HG02840 (cell line): ENCODE measurements at regions not wholly inside any gene's neighbourhood (a gene's known extent, or its start where the extent isn't known, plus 50 kb on each side); places are given as distances from the start of the nearest gene placed in this dataset.
"Not testable (repeated sequence)": the region's sequence is repeated elsewhere in the genome, so short reads cannot be mapped to it uniquely, and the experiment has no call there.

Experiments used
- ATAC-seq: cut with Tn5 transposase; IDR thresholded peaks from one replicate; pipeline ENCODE4 v1.9.1; 2021; ENCODE audit warnings: mild to moderate bottlenecking, moderate library complexity, moderate number of reproducible peaks; ENCODE audit not compliant: unreplicated experiment, low FRiP score

GRCh38 chr7:106358103-106358663 is 73.4 kb upstream of the NAMPT start:
- ATAC-seq = no peak

GRCh38 chr7:106357675-106358074 is 72.9 kb upstream of the NAMPT start:
- no peak for ATAC-seq

GRCh38 chr7:106354822-106355221 is 70.0 kb upstream of the NAMPT start:
- no peak for ATAC-seq

GRCh38 chr7:106353944-106354343 is 69.2 kb upstream of the NAMPT start:
- ATAC-seq = no peak

GRCh38 chr7:106348231-106348630 is 63.4 kb upstream of the NAMPT start:
- ATAC-seq = no peak

GRCh38 chr7:106347229-106347833 is 62.5 kb upstream of the NAMPT start:
- ATAC-seq = no peak

- ATAC-seq = peak; percentile 73
These were observed 62.0 kb upstream of the NAMPT start for GRCh38 chr7:106346678-106347217.

GRCh38 chr7:106346167-106346677 is 61.4 kb upstream of the NAMPT start:
- ATAC-seq = no peak

- no peak for ATAC-seq
These were observed 60.8 kb upstream of the NAMPT start for GRCh38 chr7:106345421-106346166.

GRCh38 chr7:106344861-106345260 is 60.1 kb upstream of the NAMPT start:
- no peak for ATAC-seq

- ATAC-seq = no peak
These were observed 59.4 kb upstream of the NAMPT start for GRCh38 chr7:106344211-106344610.

GRCh38 chr7:106342049-106342448 is 57.3 kb upstream of the NAMPT start:
- not testable (repeated sequence) for ATAC-seq

GRCh38 chr7:106340247-106340596 is 55.4 kb upstream of the NAMPT start:
- not testable (repeated sequence) for ATAC-seq

- no peak for ATAC-seq
These were observed 54.9 kb upstream of the NAMPT start for GRCh38 chr7:106339513-106340246.

GRCh38 chr7:106337754-106338153 is 53.0 kb upstream of the NAMPT start:
- ATAC-seq = no peak

GRCh38 chr7:106335814-106336213 is 51.0 kb upstream of the NAMPT start:
- no peak for ATAC-seq
